HCT116 (cell line): ENCODE measurements at regions not wholly inside any gene's neighbourhood (a gene's known extent, or its start where the extent isn't known, plus 50 kb on each side); places are given as distances from the start of the nearest gene placed in this dataset.

Source experiments
- ATAC-seq: fragments of 200-7000 bp; cut with Tn5 transposase; 2 replicates; pipeline ENCODE4 v1.9.1; 2020; ENCODE audit warnings: mild to moderate bottlenecking, moderate library complexity
- BruUV-seq: library from RNA; stranded (reverse); fragments of 400-500 nt; replicated peaks from 2 replicates; lab custom pipeline; 2021; lab: Mats Ljungman, UMichigan
- CTCF ChIA-PET: fragments of 300-600 bp; sonication (Branson Sonifier 250); formaldehyde crosslinking; loops from one replicate; lab custom pipeline; 2021; ENCODE audit warnings: antibody characterized with exemption; lab: Charles Lee
- POLR2A ChIA-PET: fragments of 300-600, 350-600 bp; sonication (Branson Sonifier 250); formaldehyde crosslinking; loops from one replicate; lab custom pipeline; 2021; ENCODE audit warnings: antibody characterized with exemption; lab: Charles Lee
- RAD21 ChIA-PET, 2 experiments: fragments of 300-600 bp; sonication (Branson Sonifier 250); formaldehyde crosslinking; loops; one replicate each; lab custom pipeline; 2023; ENCODE audit warnings: low total read pairs in 2 of 2; ENCODE audit not compliant: uncharacterized antibody in 2 of 2, unreplicated experiment in 2 of 2, low non-redundant PET in 1 of 2; lab: Charles Lee
- DNase-seq: peaks from one replicate; pipeline ENCODE4 v3.0.0-alpha.2; 2010; ENCODE audit warnings: low read depth, low spot score
- H2AFZ ChIP-seq: fragments of 200-600 bp; shearing (Covaris generic), sonication (generic); 2 replicates; pipeline ENCODE4 v1.6.1; 2017; ENCODE audit warnings: low read depth, mixed run types, mixed read lengths, antibody characterized with exemption, low read length; ENCODE audit not compliant: poor library complexity, severe bottlenecking
- H3K27ac ChIP-seq: 2 replicates; pipeline ENCODE4 v1.5.1; 2012; ENCODE audit warnings: low read depth, low read length
- H3K27me3 ChIP-seq: fragments of 200-600 bp; sonication (generic); 2 replicates; pipeline ENCODE4 v1.6.1; 2016; ENCODE audit warnings: mixed run types, low read length, mixed read lengths; ENCODE audit not compliant: insufficient read depth
- H3K36me3 ChIP-seq, 2 experiments: fragments of 200-500 bp in 1 of 2; fragments of 200-600 bp in 1 of 2; sonication (Bioruptor generic) in 1 of 2; sonication (generic) in 1 of 2; 2 replicates each; pipeline versions ENCODE4 v1.5.1 to v1.6.1; 2014 to 2016; ENCODE audit warnings: low read length in 2 of 2, inconsistent platforms in 1 of 2, mixed read lengths in 1 of 2, mixed run types in 1 of 2; ENCODE audit not compliant: insufficient read depth in 2 of 2, control insufficient read depth in 1 of 2
- H3K4me1 ChIP-seq, 2 experiments: fragments of 200-600 bp in 1 of 2; sonication (generic) in 1 of 2; 2 replicates each; pipeline versions ENCODE4 v1.5.1 to v1.6.1; 2012 to 2017; ENCODE audit warnings: low read length in 2 of 2, inconsistent platforms in 1 of 2, mild to moderate bottlenecking in 1 of 2, mixed read lengths in 1 of 2, mixed run types in 1 of 2, moderate library complexity in 1 of 2; ENCODE audit not compliant: insufficient read depth in 2 of 2, control insufficient read depth in 1 of 2
- H3K4me2 ChIP-seq: fragments of 200-600 bp; sonication (generic); 2 replicates; pipeline ENCODE4 v1.6.1; 2017; ENCODE audit warnings: mixed run types, low read length, mixed read lengths
- H3K4me3 ChIP-seq, 2 experiments: fragments of 200-600 bp in 1 of 2; sonication (generic) in 1 of 2; replicated peaks in 1 of 2; 2 replicates each; pipeline ENCODE4 v1.5.1; 2011 to 2016; ENCODE audit warnings: low read length in 2 of 2, control low read depth in 1 of 2, low read depth in 1 of 2, mild to moderate bottlenecking in 1 of 2, mixed read lengths in 1 of 2, mixed run types in 1 of 2
- H3K79me2 ChIP-seq: fragments of 200-600 bp; sonication (generic); 2 replicates; pipeline ENCODE4 v1.6.1; 2017; ENCODE audit warnings: mild to moderate bottlenecking, mixed run types, low read length, moderate library complexity, mixed read lengths; ENCODE audit not compliant: insufficient read depth
- H3K9ac ChIP-seq: fragments of 200-600 bp; sonication (generic); 2 replicates; pipeline ENCODE4 v1.6.1; 2016; ENCODE audit warnings: low read length, mixed read lengths
- H3K9me2 ChIP-seq: fragments of 200-600 bp; sonication (generic), shearing (Covaris generic); 2 replicates; pipeline ENCODE4 v1.6.1; 2017; ENCODE audit warnings: mixed run types, mild to moderate bottlenecking, moderate library complexity; ENCODE audit not compliant: insufficient read depth
- H3K9me3 ChIP-seq, 2 experiments: fragments of 200-500 bp in 1 of 2; fragments of 200-600 bp in 1 of 2; sonication (Bioruptor generic) in 1 of 2; sonication (generic) in 1 of 2; 2 replicates each; pipeline ENCODE4 v1.6.1; 2014 to 2017; ENCODE audit warnings: low read length in 2 of 2, mixed read lengths in 2 of 2, inconsistent platforms in 1 of 2, low read depth in 1 of 2, mild to moderate bottlenecking in 1 of 2, mixed run types in 1 of 2, moderate library complexity in 1 of 2; ENCODE audit not compliant: control insufficient read depth in 1 of 2, insufficient read depth in 1 of 2
- H4K20me1 ChIP-seq: fragments of 200-600 bp; sonication (generic), shearing (Covaris generic); 2 replicates; pipeline ENCODE4 v1.6.1; 2017; ENCODE audit warnings: mixed run types, mild to moderate bottlenecking, moderate library complexity; ENCODE audit not compliant: insufficient read depth
- CEBPB ChIP-seq: IDR thresholded peaks from 2 replicates; pipeline ENCODE4 v1.6.1; 2012; ENCODE audit warnings: low read depth
- EGR1 ChIP-seq: IDR thresholded peaks from 2 replicates; pipeline ENCODE4 v1.6.1; 2012; ENCODE audit warnings: low read depth
- ELF1 ChIP-seq: IDR thresholded peaks from 2 replicates; pipeline ENCODE4 v1.6.1; 2012; ENCODE audit warnings: low read depth, borderline replicate concordance
- JUND ChIP-seq: IDR thresholded peaks from 2 replicates; pipeline ENCODE4 v1.6.1; 2012
- MAX ChIP-seq: IDR thresholded peaks from 2 replicates; pipeline ENCODE4 v1.6.1; 2012
- POLR2A ChIP-seq: IDR thresholded peaks from 2 replicates; pipeline ENCODE4 v1.7.0; 2011; ENCODE audit warnings: borderline replicate concordance; ENCODE audit not compliant: insufficient read depth, insufficient read length; ENCODE audit errors: extremely low read depth
- POLR2AphosphoS5 ChIP-seq: IDR thresholded peaks from 2 replicates; pipeline ENCODE4 v1.6.1; 2011; ENCODE audit warnings: mild to moderate bottlenecking, low read depth, low read length, moderate library complexity
- RAD21 ChIP-seq: IDR thresholded peaks from 2 replicates; pipeline ENCODE4 v1.6.1; 2012; ENCODE audit warnings: low read depth, mild to moderate bottlenecking
- SIN3A ChIP-seq: IDR thresholded peaks from 2 replicates; pipeline ENCODE4 v1.6.1; 2012; ENCODE audit warnings: low read depth
- SRF ChIP-seq: IDR thresholded peaks from 2 replicates; pipeline ENCODE4 v1.6.1; 2012; ENCODE audit warnings: low read depth
- TCF7L2 ChIP-seq: IDR thresholded peaks from 2 replicates; pipeline ENCODE4 v1.7.0; 2011; ENCODE audit warnings: borderline replicate concordance, inconsistent platforms; ENCODE audit not compliant: insufficient read depth, insufficient read length; ENCODE audit errors: extremely low read depth
- YY1 ChIP-seq: IDR thresholded peaks from 2 replicates; pipeline ENCODE4 v1.6.1; 2011; ENCODE audit warnings: low read length, low read depth, moderate library complexity, mild to moderate bottlenecking; ENCODE audit not compliant: insufficient replicate concordance; ENCODE audit errors: extremely low read depth
- ZBTB33 ChIP-seq: IDR thresholded peaks from 2 replicates; pipeline ENCODE4 v1.6.1; 2011; ENCODE audit warnings: mild to moderate bottlenecking, low read length, moderate library complexity; ENCODE audit not compliant: insufficient replicate concordance; ENCODE audit errors: extremely low read depth
- intact Hi-C: fragments of 100-400 bp; cut with micrococcal nuclease; formaldehyde crosslinking; loops from 2 replicates; pipeline ENCODE4 v1.10.0; 2022

- DNase-seq (no peak), ATAC-seq (no peak)
- RAD21 ChIA-PET, result no interaction called here
- Histone ChIP-seq H3K4me3 (no peak overlapping the region), H3K36me3 (no peaks in the 10 kb centered on the region), H3K4me2 (no peak overlapping the region), H3K79me2 (no peaks in the 10 kb centered on the region), H4K20me1 (no peaks in the 10 kb centered on the region), H3K9ac (no peak overlapping the region), H3K4me1 (no peaks in the 10 kb centered on the region), H3K9me3 (peaks cover 0 to 30% of the 10 kb centered on the region in 2 experiments; a peak in 2 of 4 replicates), H3K27me3 (no peaks in the 10 kb centered on the region), H2AFZ (no peak overlapping the region), H3K9me2 (no peaks in the 10 kb centered on the region), H3K27ac (no peak overlapping the region)
- intact Hi-C loops, result no loop called here
- CTCF ChIA-PET, result no interaction called here
- no TSS peak for BruUV-seq
- TF ChIP-seq JUND (no peak), POLR2AphosphoS5 (no peak), TCF7L2 (no peak), YY1 (no peak), CEBPB (no peak), SIN3A (no peak), EGR1 (no peak), POLR2A (no peak), ZBTB33 (no peak), SRF (no peak), ELF1 (no peak), MAX (no peak), RAD21 (no peak)
- POLR2A ChIA-PET, result no interaction called here
Observed at GRCh38 chr19:27993619-27994570, 1219.1 kb downstream of the UQCRFS1 start.
